IMR-90 (cell line): ENCODE measurements at regions not wholly inside any gene's neighbourhood (a gene's known extent, or its start where the extent isn't known, plus 50 kb on each side); places are given as distances from the start of the nearest gene placed in this dataset.

Experiments used
- ATAC-seq: fragments of 200-7000 bp; cut with Tn5 transposase; 2 replicates; pipeline ENCODE4 v1.9.1; 2020; ENCODE audit warnings: low read depth, mild to moderate bottlenecking, moderate library complexity
- BruUV-seq: library from RNA; stranded (reverse); fragments of 400-500 nt; replicated peaks from 2 replicates; lab custom pipeline; 2021; lab: Mats Ljungman, UMichigan
- CTCF ChIA-PET: fragments of 300-600 bp; formaldehyde crosslinking; extraction: SDS; loops from one replicate; lab custom pipeline; 2021; ENCODE audit warnings: antibody characterized with exemption; lab: Yijun Ruan, JAX
- POLR2A ChIA-PET: fragments of 300-600 bp; sonication (Branson Sonifier 250); formaldehyde crosslinking; loops from one replicate; lab custom pipeline; 2022; ENCODE audit warnings: antibody characterized with exemption; ENCODE audit not compliant: unreplicated experiment; lab: Charles Lee
- DNase-seq: peaks from one replicate; pipeline ENCODE4 v3.0.0; 2013
- H2AFZ ChIP-seq: replicated peaks from 2 replicates; pipeline ENCODE3; 2013; ENCODE audit warnings: low read length, mild to moderate bottlenecking; ENCODE audit not compliant: poor library complexity
- H2AK5ac ChIP-seq: 2 replicates; pipeline ENCODE4 v1.6.1; 2013; ENCODE audit warnings: low read depth, low read length, inconsistent platforms
- H2AK9ac ChIP-seq: replicated peaks from 2 replicates; pipeline ENCODE3; 2013; ENCODE audit warnings: mild to moderate bottlenecking, low read depth, low read length, moderate library complexity; ENCODE audit not compliant: poor library complexity
- H2BK120ac ChIP-seq: 2 replicates; pipeline ENCODE4 v1.6.1; 2013; ENCODE audit warnings: low read depth, low read length, inconsistent platforms
- H2BK15ac ChIP-seq: 3 replicates; pipeline ENCODE4 v1.6.1; 2013; ENCODE audit warnings: low read depth, low read length, inconsistent platforms
- H2BK20ac ChIP-seq: 2 replicates; pipeline ENCODE4 v1.6.1; 2013; ENCODE audit warnings: low read depth, mild to moderate bottlenecking, inconsistent platforms, low read length, moderate library complexity
- H2BK5ac ChIP-seq: 2 replicates; pipeline ENCODE4 v1.6.1; 2013; ENCODE audit warnings: mild to moderate bottlenecking, low read depth, low read length, inconsistent platforms; ENCODE audit not compliant: poor library complexity, severe bottlenecking
- H3K14ac ChIP-seq: replicated peaks from 2 replicates; pipeline ENCODE4 v1.6.1; 2013; ENCODE audit warnings: low read depth, low read length, inconsistent platforms
- H3K18ac ChIP-seq: 2 replicates; pipeline ENCODE4 v1.6.1; 2013; ENCODE audit warnings: low read depth, low read length, control low read depth
- H3K23ac ChIP-seq: 2 replicates; pipeline ENCODE4 v1.6.1; 2013; ENCODE audit warnings: low read depth, low read length, inconsistent platforms
- H3K27ac ChIP-seq: 2 replicates; pipeline ENCODE4 v1.5.1; 2013; ENCODE audit warnings: mild to moderate bottlenecking, control low read depth, low read length; ENCODE audit not compliant: insufficient read depth
- H3K27me3 ChIP-seq: 2 replicates; pipeline ENCODE4 v1.6.1; 2013; ENCODE audit warnings: low read length; ENCODE audit not compliant: control insufficient read depth, insufficient read depth
- H3K36me3 ChIP-seq: 2 replicates; pipeline ENCODE4 v1.6.1; 2013; ENCODE audit warnings: low read length, mixed read lengths; ENCODE audit not compliant: control insufficient read depth, insufficient read depth
- H3K4ac ChIP-seq: 2 replicates; pipeline ENCODE4 v1.6.1; 2013; ENCODE audit warnings: low read depth, low read length, inconsistent platforms
- H3K4me1 ChIP-seq: 2 replicates; pipeline ENCODE4 v1.6.1; 2013; ENCODE audit warnings: low read length, mixed read lengths; ENCODE audit not compliant: control insufficient read depth, insufficient read depth
- H3K4me2 ChIP-seq: 2 replicates; pipeline ENCODE4 v1.6.1; 2013; ENCODE audit warnings: low read depth, mild to moderate bottlenecking, control low read depth, low read length, moderate library complexity
- H3K4me3 ChIP-seq: 2 replicates; pipeline ENCODE4 v1.5.1; 2013; ENCODE audit warnings: low read depth, mild to moderate bottlenecking, control low read depth, low read length, moderate library complexity; ENCODE audit not compliant: insufficient read depth
- H3K56ac ChIP-seq: 2 replicates; pipeline ENCODE4 v1.6.1; 2013; ENCODE audit warnings: low read length, inconsistent platforms; ENCODE audit not compliant: insufficient read depth; ENCODE audit errors: extremely low read depth
- H3K79me1 ChIP-seq, 2 experiments: 2 replicates each; pipeline ENCODE4 v1.6.1; 2013; ENCODE audit warnings: low read length in 2 of 2, inconsistent platforms in 1 of 2, low read depth in 1 of 2
- H3K9ac ChIP-seq: 2 replicates; pipeline ENCODE4 v1.6.1; 2013; ENCODE audit warnings: low read depth, low read length, control low read depth
- H3K9me1 ChIP-seq: 2 replicates; pipeline ENCODE4 v1.6.1; 2013; ENCODE audit warnings: low read length, inconsistent platforms; ENCODE audit not compliant: insufficient read depth
- H3K9me3 ChIP-seq: 2 replicates; pipeline ENCODE4 v1.6.1; 2013; ENCODE audit warnings: low read length; ENCODE audit not compliant: control insufficient read depth, insufficient read depth
- H4K20me1 ChIP-seq: 2 replicates; pipeline ENCODE4 v1.6.1; 2013; ENCODE audit warnings: low read length, inconsistent platforms; ENCODE audit not compliant: insufficient read depth
- H4K5ac ChIP-seq: 2 replicates; pipeline ENCODE4 v1.6.1; 2013; ENCODE audit warnings: mild to moderate bottlenecking, low read depth, low read length, control low read depth
- H4K8ac ChIP-seq, 2 experiments: 2 replicates each; pipeline ENCODE4 v1.6.1; 2013; ENCODE audit warnings: low read depth in 2 of 2, low read length in 2 of 2, control low read depth in 1 of 2, inconsistent platforms in 1 of 2
- H4K91ac ChIP-seq: 2 replicates; pipeline ENCODE4 v1.6.1; 2013; ENCODE audit warnings: low read depth, low read length, inconsistent platforms; ENCODE audit not compliant: insufficient read depth
- BHLHE40 ChIP-seq: fragments of 150-350 bp; IDR thresholded peaks from 2 replicates; pipeline ENCODE4 v1.6.1; 2016; ENCODE audit warnings: mild to moderate bottlenecking, low read depth, low read length
- CEBPB ChIP-seq: IDR thresholded peaks from 2 replicates; pipeline ENCODE4 v1.6.1; 2012; ENCODE audit warnings: low read depth, low read length, improper control_type of control experiment
- CHD1 ChIP-seq: IDR thresholded peaks from 2 replicates; pipeline ENCODE4 v1.6.1; 2012; ENCODE audit warnings: low read depth, low read length, improper control_type of control experiment
- FOS ChIP-seq: fragments of 150-350 bp; IDR thresholded peaks from 2 replicates; pipeline ENCODE4 v1.6.1; 2016; ENCODE audit warnings: low read depth, low read length
- MAFK ChIP-seq: IDR thresholded peaks from 2 replicates; pipeline ENCODE4 v1.6.1; 2012; ENCODE audit warnings: low read depth, low read length, improper control_type of control experiment
- MAZ ChIP-seq: IDR thresholded peaks from 2 replicates; pipeline ENCODE4 v1.6.1; 2012; ENCODE audit warnings: low read depth, mild to moderate bottlenecking, low read length, improper control_type of control experiment, moderate library complexity, borderline replicate concordance
- MXI1 ChIP-seq: IDR thresholded peaks from 2 replicates; pipeline ENCODE4 v1.6.1; 2012; ENCODE audit warnings: low read depth, mild to moderate bottlenecking, low read length, moderate library complexity, borderline replicate concordance
- NFE2L2 ChIP-seq: fragments of 150-350 bp; IDR thresholded peaks from 2 replicates; pipeline ENCODE4 v1.6.1; 2016; ENCODE audit warnings: low read depth, mild to moderate bottlenecking, low read length
- POLR2A ChIP-seq: IDR thresholded peaks from 2 replicates; pipeline ENCODE4 v1.6.1; 2012; ENCODE audit warnings: mild to moderate bottlenecking, low read depth, low read length
- RAD21 ChIP-seq: IDR thresholded peaks from 2 replicates; pipeline ENCODE4 v1.6.1; 2012; ENCODE audit warnings: low read length, improper control_type of control experiment
- RCOR1 ChIP-seq: IDR thresholded peaks from 2 replicates; pipeline ENCODE4 v1.6.1; 2012; ENCODE audit warnings: mild to moderate bottlenecking, low read length, improper control_type of control experiment; ENCODE audit not compliant: insufficient replicate concordance
- RFX5 ChIP-seq: IDR thresholded peaks from 2 replicates; pipeline ENCODE4 v1.8.0; 2012; ENCODE audit warnings: low read depth, mild to moderate bottlenecking, low read length, moderate library complexity
- SMC3 ChIP-seq: fragments of 150-350 bp; IDR thresholded peaks from 2 replicates; pipeline ENCODE4 v1.6.1; 2016; ENCODE audit warnings: low read depth, mild to moderate bottlenecking, antibody characterized with exemption, low read length, moderate library complexity
- WGBS, 2 experiments: methylation state at CpG; one replicate each; pipeline versions ENCODE4 v1.1.5 to v1.1.7; 2013; ENCODE audit warnings: missing lambda C conversion rate in 2 of 2; ENCODE audit not compliant: insufficient read length in 1 of 2; ENCODE audit errors: extremely low coverage in 2 of 2; 5-methylcytosine and 5-hydroxymethylcytosine counted together
- dilution Hi-C: fragments of 300-500 bp; cut with HindIII; formaldehyde crosslinking; loops from one replicate; pipeline ENCODE4 v1.14.3; 2018; ENCODE audit warnings: low sequenced_read_pairs; ENCODE audit not compliant: unreplicated experiment
- in situ Hi-C: fragments of 300-500 bp; cut with MboI; formaldehyde crosslinking; loops from 3 replicates; pipeline ENCODE4 v1.14.3; 2019; ENCODE audit warnings: low sequenced_read_pairs, inconsistent platforms, mixed read lengths
- intact Hi-C: fragments of 100-400 bp; cut with micrococcal nuclease; formaldehyde crosslinking; loops from 2 replicates; pipeline ENCODE4 v1.10.0; 2022
- TF ChIP-seq, protein P1 (sequence below): fragments of 150-350 bp; IDR thresholded peaks from 2 replicates; pipeline ENCODE4 v1.6.1; 2017; ENCODE audit warnings: mild to moderate bottlenecking, antibody characterized with exemption, low read length, low read depth
- TF ChIP-seq, protein P2 (sequence below): conservative IDR thresholded peaks from 2 replicates; pipeline ENCODE4 v1.5.1; 2012; ENCODE audit warnings: mild to moderate bottlenecking, low read depth, low read length, improper control_type of control experiment
- TF ChIP-seq, protein P3 (sequence below): fragments of 150-350 bp; IDR thresholded peaks from 2 replicates; pipeline ENCODE4 v1.6.1; 2016; ENCODE audit warnings: low read depth, mild to moderate bottlenecking, low read length, moderate library complexity, borderline replicate concordance

DNA sequence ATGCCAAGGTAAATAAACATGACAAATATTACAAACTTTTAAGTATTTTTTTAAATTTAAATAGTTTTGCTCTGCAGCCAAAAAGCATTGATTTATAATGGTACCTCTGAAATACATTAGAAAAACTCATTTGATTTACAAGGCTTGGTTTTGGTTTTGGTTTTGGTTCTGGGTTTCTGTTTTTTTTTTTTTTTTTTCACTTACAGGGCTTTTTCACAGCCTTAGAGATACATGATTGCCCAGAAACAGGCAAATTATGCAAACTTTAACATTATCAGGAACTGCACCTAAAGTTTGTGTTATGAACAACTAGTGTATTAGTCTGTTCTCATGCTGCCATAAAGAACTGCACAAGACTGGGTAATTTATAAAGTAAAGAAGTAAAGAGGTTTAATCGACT lies 196.4 kb upstream of the DDX53 start:
- Histone ChIP-seq H4K8ac (no peak overlapping the region), H3K4me2 (no peak overlapping the region), H3K18ac (no peak overlapping the region), H4K20me1 (no peaks in the 10 kb centered on the region), H2AK5ac (no peak overlapping the region), H3K23ac (no peak overlapping the region), H3K4me1 (no peaks in the 10 kb centered on the region), H2BK120ac (no peak overlapping the region), H3K9ac (no peak overlapping the region), H3K79me1 (no peaks in the 10 kb centered on the region), H3K4ac (no peak overlapping the region), H3K9me3 (no peaks in the 10 kb centered on the region), H2AFZ (no peak overlapping the region), H3K27me3 (no peaks in the 10 kb centered on the region), H2BK20ac (no peak overlapping the region), H4K5ac (no peak overlapping the region), H3K4me3 (no peak overlapping the region), H4K91ac (no peak overlapping the region), H2BK15ac (no peak overlapping the region), H3K56ac (no peak overlapping the region), H2BK5ac (no peak overlapping the region), H3K14ac (no peak overlapping the region), H2AK9ac (no peak overlapping the region), H3K36me3 (no peaks in the 10 kb centered on the region), H3K9me1 (no peaks in the 10 kb centered on the region), H3K27ac (no peak overlapping the region)
- WGBS, 2 experiments = no CpG with 5 or more reads among the region's 1 CpG
- dilution Hi-C loops (no loop called here), in situ Hi-C loops (no loop called here), intact Hi-C loops (no loop called here)
- TF ChIP-seq MXI1 (no peak), CHD1 (no peak), RFX5 (no peak), RCOR1 (no peak), BHLHE40 (no peak), FOS (no peak), SMC3 (no peak), NFE2L2 (no peak), CEBPB (no peak), RAD21 (no peak), POLR2A (no peak), MAFK (no peak), MAZ (no peak)
- TF ChIP-seq, protein P1, sequence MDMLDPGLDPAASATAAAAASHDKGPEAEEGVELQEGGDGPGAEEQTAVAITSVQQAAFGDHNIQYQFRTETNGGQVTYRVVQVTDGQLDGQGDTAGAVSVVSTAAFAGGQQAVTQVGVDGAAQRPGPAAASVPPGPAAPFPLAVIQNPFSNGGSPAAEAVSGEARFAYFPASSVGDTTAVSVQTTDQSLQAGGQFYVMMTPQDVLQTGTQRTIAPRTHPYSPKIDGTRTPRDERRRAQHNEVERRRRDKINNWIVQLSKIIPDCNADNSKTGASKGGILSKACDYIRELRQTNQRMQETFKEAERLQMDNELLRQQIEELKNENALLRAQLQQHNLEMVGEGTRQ = no peak
- TF ChIP-seq, protein P2, sequence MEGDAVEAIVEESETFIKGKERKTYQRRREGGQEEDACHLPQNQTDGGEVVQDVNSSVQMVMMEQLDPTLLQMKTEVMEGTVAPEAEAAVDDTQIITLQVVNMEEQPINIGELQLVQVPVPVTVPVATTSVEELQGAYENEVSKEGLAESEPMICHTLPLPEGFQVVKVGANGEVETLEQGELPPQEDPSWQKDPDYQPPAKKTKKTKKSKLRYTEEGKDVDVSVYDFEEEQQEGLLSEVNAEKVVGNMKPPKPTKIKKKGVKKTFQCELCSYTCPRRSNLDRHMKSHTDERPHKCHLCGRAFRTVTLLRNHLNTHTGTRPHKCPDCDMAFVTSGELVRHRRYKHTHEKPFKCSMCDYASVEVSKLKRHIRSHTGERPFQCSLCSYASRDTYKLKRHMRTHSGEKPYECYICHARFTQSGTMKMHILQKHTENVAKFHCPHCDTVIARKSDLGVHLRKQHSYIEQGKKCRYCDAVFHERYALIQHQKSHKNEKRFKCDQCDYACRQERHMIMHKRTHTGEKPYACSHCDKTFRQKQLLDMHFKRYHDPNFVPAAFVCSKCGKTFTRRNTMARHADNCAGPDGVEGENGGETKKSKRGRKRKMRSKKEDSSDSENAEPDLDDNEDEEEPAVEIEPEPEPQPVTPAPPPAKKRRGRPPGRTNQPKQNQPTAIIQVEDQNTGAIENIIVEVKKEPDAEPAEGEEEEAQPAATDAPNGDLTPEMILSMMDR = no peak
- TF ChIP-seq, protein P3, sequence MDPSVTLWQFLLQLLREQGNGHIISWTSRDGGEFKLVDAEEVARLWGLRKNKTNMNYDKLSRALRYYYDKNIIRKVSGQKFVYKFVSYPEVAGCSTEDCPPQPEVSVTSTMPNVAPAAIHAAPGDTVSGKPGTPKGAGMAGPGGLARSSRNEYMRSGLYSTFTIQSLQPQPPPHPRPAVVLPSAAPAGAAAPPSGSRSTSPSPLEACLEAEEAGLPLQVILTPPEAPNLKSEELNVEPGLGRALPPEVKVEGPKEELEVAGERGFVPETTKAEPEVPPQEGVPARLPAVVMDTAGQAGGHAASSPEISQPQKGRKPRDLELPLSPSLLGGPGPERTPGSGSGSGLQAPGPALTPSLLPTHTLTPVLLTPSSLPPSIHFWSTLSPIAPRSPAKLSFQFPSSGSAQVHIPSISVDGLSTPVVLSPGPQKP = no peak
- ChIA-PET CTCF (no interaction called here), POLR2A (no interaction called here)
- ATAC-seq (no peak), DNase-seq (no peak)
- BruUV-seq = no TSS peak
